OCI-LY1 (cell line): ENCODE measurements at regions not wholly inside any gene's neighbourhood (a gene's known extent, or its start where the extent isn't known, plus 50 kb on each side); places are given as distances from the start of the nearest gene placed in this dataset.

ENCODE experiments used
- H2AFZ ChIP-seq: fragments of 200-600 bp; sonication (generic), shearing (Covaris generic); 2 replicates; pipeline ENCODE4 v1.6.0; 2014; ENCODE audit warnings: antibody characterized with exemption, mild to moderate bottlenecking, low read length
- H3F3A ChIP-seq: fragments of 200-600 bp; sonication (generic), shearing (Covaris generic); 2 replicates; pipeline ENCODE4 v1.6.0; 2014; ENCODE audit warnings: mild to moderate bottlenecking, antibody characterized with exemption, low read length, moderate library complexity; ENCODE audit not compliant: insufficient read depth
- H3K27ac ChIP-seq: fragments of 200-600 bp; sonication (generic); 2 replicates; pipeline ENCODE4 v1.5.1; 2014; ENCODE audit warnings: low read length, mixed run types, mild to moderate bottlenecking, low read depth; ENCODE audit not compliant: poor library complexity, severe bottlenecking
- H3K27me3 ChIP-seq: fragments of 200-600 bp; sonication (generic); 2 replicates; pipeline ENCODE4 v1.6.0; 2014; ENCODE audit warnings: antibody characterized with exemption, mild to moderate bottlenecking, low read length, moderate library complexity; ENCODE audit not compliant: insufficient read depth
- H3K36me3 ChIP-seq: fragments of 200-600 bp; sonication (generic); 2 replicates; pipeline ENCODE4 v1.6.1; 2014; ENCODE audit warnings: mild to moderate bottlenecking, antibody characterized with exemption, low read length, moderate library complexity, mixed read lengths; ENCODE audit not compliant: insufficient read depth
- H3K4me1 ChIP-seq: fragments of 200-600 bp; sonication (generic); 2 replicates; pipeline ENCODE4 v1.5.1; 2014; ENCODE audit warnings: mild to moderate bottlenecking, low read length, moderate library complexity; ENCODE audit not compliant: insufficient read depth, severe bottlenecking
- H3K4me2 ChIP-seq: fragments of 200-600 bp; sonication (generic), shearing (Covaris generic); 2 replicates; pipeline ENCODE4 v1.6.1; 2014; ENCODE audit warnings: low read length
- H3K4me3 ChIP-seq: fragments of 200-600 bp; sonication (generic); 2 replicates; pipeline ENCODE4 v1.5.1; 2014; ENCODE audit warnings: low read length, low read depth, mild to moderate bottlenecking, mixed read lengths; ENCODE audit not compliant: poor library complexity, severe bottlenecking
- H3K79me2 ChIP-seq: fragments of 200-600 bp; shearing (Covaris generic); 2 replicates; pipeline ENCODE4 v1.6.1; 2016; ENCODE audit warnings: mixed run types, low read length, mixed read lengths; ENCODE audit not compliant: insufficient read depth
- H3K9ac ChIP-seq: fragments of 200-600 bp; sonication (generic), shearing (Covaris generic); 2 replicates; pipeline ENCODE4 v1.6.1; 2014; ENCODE audit warnings: mild to moderate bottlenecking, low read length, mixed read lengths
- H3K9me2 ChIP-seq: fragments of 200-600 bp; sonication (generic), shearing (Covaris generic); 2 replicates; pipeline ENCODE4 v1.6.1; 2014; ENCODE audit warnings: low read depth, mild to moderate bottlenecking, low read length, mixed read lengths
- H3K9me3 ChIP-seq: fragments of 200-600 bp; shearing (Covaris generic); 2 replicates; pipeline ENCODE4 v1.6.1; 2014; ENCODE audit warnings: low read length, mixed read lengths
- H4K20me1 ChIP-seq: fragments of 200-600 bp; sonication (generic), shearing (Covaris generic); 2 replicates; pipeline ENCODE4 v1.6.0; 2016; ENCODE audit warnings: mild to moderate bottlenecking, low read length; ENCODE audit not compliant: insufficient read depth
- CTCF ChIP-seq: fragments of 200-600 bp; sonication (generic), shearing (Covaris generic); IDR thresholded peaks from 2 replicates; pipeline ENCODE4 v1.5.1; 2017; ENCODE audit warnings: mild to moderate bottlenecking, antibody characterized with exemption, low read length, moderate library complexity, mixed read lengths
- EZH2 ChIP-seq: fragments of 200-600 bp; sonication (generic), shearing (Covaris generic); IDR thresholded peaks from 2 replicates; pipeline ENCODE4 v1.8.0; 2017; ENCODE audit warnings: borderline replicate concordance, mixed run types, mild to moderate bottlenecking, antibody characterized with exemption, low read length, moderate library complexity, mixed read lengths

- Histone ChIP-seq H3K9me3 (no peaks in the 10 kb centered on the region), H3K36me3 (no peaks in the 10 kb centered on the region), H3K27ac (no peak overlapping the region), H3K79me2 (no peaks in the 10 kb centered on the region), H3K9ac (no peak overlapping the region), H3F3A (no peaks in the 10 kb centered on the region), H2AFZ (no peak overlapping the region), H3K4me2 (no peak overlapping the region), H3K27me3 (peaks cover 4% of the 10 kb centered on the region; the same call in 1 of the 2 replicates), H3K4me3 (no peak overlapping the region), H3K9me2 (no peaks in the 10 kb centered on the region), H4K20me1 (no peaks in the 10 kb centered on the region), H3K4me1 (no peaks in the 10 kb centered on the region)
- TF ChIP-seq CTCF: no peak
- TF ChIP-seq EZH2: no peak
These were observed 60.5 kb upstream of the NANOS1 start for GRCh38 chr10:118969014-118969413.

DNA sequence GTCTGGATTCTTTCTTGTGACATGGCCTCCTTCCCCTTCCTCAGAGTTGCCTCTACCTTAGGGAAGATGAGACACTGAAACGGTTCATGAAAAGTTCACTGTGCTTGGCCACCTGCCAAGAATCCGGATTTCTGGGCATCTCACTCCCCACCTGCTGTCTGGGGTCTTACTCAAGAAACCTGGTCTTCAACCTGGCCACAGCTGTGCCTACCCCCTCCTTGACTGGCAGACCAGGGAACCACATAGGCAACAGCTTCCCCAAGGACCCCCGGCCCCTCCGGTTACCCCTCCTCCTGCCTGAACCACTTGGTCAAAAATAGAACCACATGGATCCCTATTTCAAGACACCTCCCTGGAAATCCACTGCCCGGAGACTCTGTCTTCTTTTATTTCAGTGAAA is 58.7 kb upstream of the NANOS1 start:
- Histone ChIP-seq H3K9me3 (no peaks in the 10 kb centered on the region), H3F3A (no peaks in the 10 kb centered on the region), H3K27ac (no peak overlapping the region), H3K9ac (no peak overlapping the region), H3K4me3 (no peak overlapping the region), H4K20me1 (no peaks in the 10 kb centered on the region), H3K36me3 (no peaks in the 10 kb centered on the region), H3K27me3 (peaks cover 5% of the 10 kb centered on the region; the same call in 1 of the 2 replicates), H3K9me2 (no peaks in the 10 kb centered on the region), H3K79me2 (no peaks in the 10 kb centered on the region), H3K4me1 (no peaks in the 10 kb centered on the region), H3K4me2 (no peak overlapping the region), H2AFZ (no peak overlapping the region)
- no peak for TF ChIP-seq CTCF
- TF ChIP-seq EZH2: no peak

GRCh38 chr10:118971187-118971586 is 58.3 kb upstream of the NANOS1 start:
- no peak overlapping the region for H3K27ac ChIP-seq
- H3K36me3 ChIP-seq: no peaks in the 10 kb centered on the region
- H3K4me2 ChIP-seq: no peak overlapping the region
- H3K9ac ChIP-seq: no peak overlapping the region
- no peaks in the 10 kb centered on the region for H3K9me2 ChIP-seq
- H3K9me3 ChIP-seq: no peaks in the 10 kb centered on the region
- TF ChIP-seq CTCF: peak; percentile 28; the same call in 1 of the 2 replicates
- TF ChIP-seq EZH2: no peak
- no peak overlapping the region for H2AFZ ChIP-seq
- no peaks in the 10 kb centered on the region for H4K20me1 ChIP-seq
- H3K79me2 ChIP-seq: no peaks in the 10 kb centered on the region
- H3F3A ChIP-seq: no peaks in the 10 kb centered on the region
- H3K4me3 ChIP-seq: no peak overlapping the region
- peaks cover 5% of the 10 kb centered on the region; the same call in 1 of the 2 replicates for H3K27me3 ChIP-seq
- H3K4me1 ChIP-seq: no peaks in the 10 kb centered on the region
